ENCODE measurements at regions not wholly inside any gene's neighbourhood (a gene's known extent, or its start where the extent isn't known, plus 50 kb on each side); places are given as distances from the start of the nearest gene placed in this dataset.

DNA sequence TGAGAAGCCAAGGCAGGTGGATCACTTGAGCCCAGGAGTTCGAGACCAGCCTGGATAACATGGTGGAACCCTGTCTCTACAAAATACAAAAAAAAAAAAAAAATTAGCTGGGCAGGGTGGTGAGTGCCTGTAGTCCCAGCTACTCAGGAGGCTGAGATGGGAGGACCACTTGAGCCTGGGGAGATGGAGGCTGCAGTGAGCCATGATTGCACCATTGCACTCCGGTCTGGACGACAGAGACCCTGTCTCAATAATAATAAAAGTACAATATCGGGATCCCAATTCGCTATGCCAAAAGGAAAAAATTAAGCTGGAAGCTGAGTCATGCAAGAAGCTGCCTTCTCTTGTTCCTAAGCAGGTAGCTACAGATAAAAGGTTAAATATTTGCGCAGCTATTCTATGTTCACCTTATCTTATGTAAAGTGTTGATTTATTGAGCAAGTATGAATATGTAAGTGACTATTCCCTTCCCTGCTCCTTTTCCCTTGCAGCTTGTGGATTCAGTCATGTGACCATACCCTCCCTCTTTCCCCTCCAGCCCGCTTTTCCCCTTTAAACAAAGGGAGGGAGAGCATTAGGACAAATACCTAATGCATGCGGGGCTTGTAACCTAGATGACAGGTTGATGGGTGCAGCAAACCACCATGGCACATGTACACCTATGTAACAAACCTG is 112.0 kb downstream of the LITAF start:
- TF ChIP-seq, protein P1, sequence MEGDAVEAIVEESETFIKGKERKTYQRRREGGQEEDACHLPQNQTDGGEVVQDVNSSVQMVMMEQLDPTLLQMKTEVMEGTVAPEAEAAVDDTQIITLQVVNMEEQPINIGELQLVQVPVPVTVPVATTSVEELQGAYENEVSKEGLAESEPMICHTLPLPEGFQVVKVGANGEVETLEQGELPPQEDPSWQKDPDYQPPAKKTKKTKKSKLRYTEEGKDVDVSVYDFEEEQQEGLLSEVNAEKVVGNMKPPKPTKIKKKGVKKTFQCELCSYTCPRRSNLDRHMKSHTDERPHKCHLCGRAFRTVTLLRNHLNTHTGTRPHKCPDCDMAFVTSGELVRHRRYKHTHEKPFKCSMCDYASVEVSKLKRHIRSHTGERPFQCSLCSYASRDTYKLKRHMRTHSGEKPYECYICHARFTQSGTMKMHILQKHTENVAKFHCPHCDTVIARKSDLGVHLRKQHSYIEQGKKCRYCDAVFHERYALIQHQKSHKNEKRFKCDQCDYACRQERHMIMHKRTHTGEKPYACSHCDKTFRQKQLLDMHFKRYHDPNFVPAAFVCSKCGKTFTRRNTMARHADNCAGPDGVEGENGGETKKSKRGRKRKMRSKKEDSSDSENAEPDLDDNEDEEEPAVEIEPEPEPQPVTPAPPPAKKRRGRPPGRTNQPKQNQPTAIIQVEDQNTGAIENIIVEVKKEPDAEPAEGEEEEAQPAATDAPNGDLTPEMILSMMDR (IDR thresholded peaks at IDR 0.05) = no peak
- TF ChIP-seq POLR2A (IDR thresholded peaks at IDR 0.05) = no peak

Data from breast epithelium (tissue), 3 donors.